ENCODE measurements at regions not wholly inside any gene's neighbourhood (a gene's known extent, or its start where the extent isn't known, plus 50 kb on each side); places are given as distances from the start of the nearest gene placed in this dataset.

DNA sequence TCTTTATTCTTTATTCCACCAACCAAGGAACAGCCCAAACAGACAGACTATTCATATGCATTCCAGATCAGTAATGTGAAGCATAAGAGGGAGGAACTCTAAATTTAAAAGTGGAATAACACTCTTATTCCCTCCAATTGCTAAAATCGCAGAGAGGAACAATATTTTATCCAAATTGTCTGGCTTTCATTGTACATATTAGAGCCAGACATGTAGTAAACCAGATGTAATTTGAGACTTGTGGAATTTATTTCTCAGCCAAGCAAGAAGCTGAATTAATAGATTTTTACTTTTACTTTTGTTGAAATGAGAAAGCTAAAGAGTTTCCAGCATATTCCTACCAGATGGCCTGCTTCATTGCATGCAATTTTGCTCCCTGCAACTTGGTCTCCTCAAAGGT, 674.6 kb upstream of the SLIT2 start:
- no peaks in the 10 kb centered on the region for H3K9me3 ChIP-seq (replicated peaks in 1 of 2; ENCODE audit: control insufficient read depth in 1 of 2, insufficient read depth in 1 of 2, low read length in 2 of 2)
- peaks cover 0 to 2% (median 0%) of the 10 kb centered on the region in 7 donors for H3K9me3 Mint-ChIP-seq
- H3K4me3 Mint-ChIP-seq = no peak overlapping the region
- no peaks in the 10 kb centered on the region for H3K4me1 ChIP-seq (ENCODE audit: control insufficient read depth in 1 of 2, insufficient read depth in 2 of 2, low read length in 2 of 2)
- no peaks in the 10 kb centered on the region for H3K36me3 Mint-ChIP-seq
- no peak overlapping the region for H3K27ac ChIP-seq (ENCODE audit: low read depth in 1 of 2, low read length in 2 of 2)
- no peaks in the 10 kb centered on the region for H3K36me3 ChIP-seq (replicated peaks in 1 of 2; ENCODE audit: control insufficient read depth in 1 of 2, insufficient read depth in 2 of 2, low read length in 2 of 2)
- H3K4me1 Mint-ChIP-seq = no peaks in the 10 kb centered on the region
- DNase-seq = no peak
- peaks cover 0 to 1% (median 0%) of the 10 kb centered on the region in 3 donors for H3K27me3 Mint-ChIP-seq (ENCODE audit: low read depth in 3 of 3)
- H2AFZ ChIP-seq (ENCODE audit: insufficient read depth, low read depth, low read length, poor library complexity, severe bottlenecking) = no peak overlapping the region
- intact Hi-C loops (cut with micrococcal nuclease) = no loop called here
- H4K20me1 ChIP-seq (ENCODE audit: insufficient read depth, low read length) = no peaks in the 10 kb centered on the region
- H3K79me2 ChIP-seq (ENCODE audit: insufficient read depth, low read length) = no peaks in the 10 kb centered on the region
- TF ChIP-seq, protein P1, sequence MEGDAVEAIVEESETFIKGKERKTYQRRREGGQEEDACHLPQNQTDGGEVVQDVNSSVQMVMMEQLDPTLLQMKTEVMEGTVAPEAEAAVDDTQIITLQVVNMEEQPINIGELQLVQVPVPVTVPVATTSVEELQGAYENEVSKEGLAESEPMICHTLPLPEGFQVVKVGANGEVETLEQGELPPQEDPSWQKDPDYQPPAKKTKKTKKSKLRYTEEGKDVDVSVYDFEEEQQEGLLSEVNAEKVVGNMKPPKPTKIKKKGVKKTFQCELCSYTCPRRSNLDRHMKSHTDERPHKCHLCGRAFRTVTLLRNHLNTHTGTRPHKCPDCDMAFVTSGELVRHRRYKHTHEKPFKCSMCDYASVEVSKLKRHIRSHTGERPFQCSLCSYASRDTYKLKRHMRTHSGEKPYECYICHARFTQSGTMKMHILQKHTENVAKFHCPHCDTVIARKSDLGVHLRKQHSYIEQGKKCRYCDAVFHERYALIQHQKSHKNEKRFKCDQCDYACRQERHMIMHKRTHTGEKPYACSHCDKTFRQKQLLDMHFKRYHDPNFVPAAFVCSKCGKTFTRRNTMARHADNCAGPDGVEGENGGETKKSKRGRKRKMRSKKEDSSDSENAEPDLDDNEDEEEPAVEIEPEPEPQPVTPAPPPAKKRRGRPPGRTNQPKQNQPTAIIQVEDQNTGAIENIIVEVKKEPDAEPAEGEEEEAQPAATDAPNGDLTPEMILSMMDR (IDR thresholded peaks at IDR 0.05) = no peak
- H3K27ac Mint-ChIP-seq = no peak overlapping the region
- WGBS (ENCODE audit: insufficient coverage) = no CpG with 5 or more reads among the region's 1 CpG
- no peaks in the 10 kb centered on the region for H3K27me3 ChIP-seq (ENCODE audit: control insufficient read depth in 2 of 2, insufficient read depth in 2 of 2, low read length in 2 of 2)
- no peak overlapping the region for H3K4me3 ChIP-seq (replicated peaks in 1 of 3; ENCODE audit: low read depth in 2 of 3, low read length in 3 of 3)
- H3K9ac ChIP-seq (ENCODE audit: insufficient read depth, low read length, poor library complexity, severe bottlenecking) = no peak overlapping the region
- no peak overlapping the region for H3K4me2 ChIP-seq (replicated peaks; ENCODE audit: extremely low read depth, low read length, poor library complexity, severe bottlenecking)

DNA sequence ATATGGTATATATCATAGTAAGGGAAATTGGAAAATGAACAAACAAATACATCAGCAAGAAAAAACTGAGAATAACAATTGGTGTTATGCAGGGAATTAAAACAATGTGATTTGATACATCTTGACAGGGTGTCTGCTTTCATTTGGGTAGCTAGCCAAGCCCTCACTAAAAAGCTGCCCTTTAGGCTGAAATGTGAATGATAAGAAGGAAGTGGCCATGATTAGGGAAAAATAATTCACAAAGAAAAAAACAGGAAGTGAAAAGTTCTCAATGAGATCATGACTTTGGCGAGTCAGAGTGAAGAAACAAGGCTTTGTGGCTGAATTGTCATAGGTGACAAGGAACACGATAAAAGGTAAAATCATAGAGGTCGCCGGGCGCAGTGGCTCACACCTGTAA, 675.8 kb upstream of the SLIT2 start:
- Mint-ChIP-seq H3K4me3 (no peak overlapping the region), H3K27ac (no peak overlapping the region), H3K36me3 (no peaks in the 10 kb centered on the region), H3K27me3 (ENCODE audit: low read depth in 3 of 3) (peaks cover 0 to 1% (median 0%) of the 10 kb centered on the region in 3 donors), H3K9me3 (peaks cover 0 to 2% (median 0%) of the 10 kb centered on the region in 7 donors), H3K4me1 (no peaks in the 10 kb centered on the region)
- TF ChIP-seq, protein P1 (IDR thresholded peaks at IDR 0.05) = no peak
- no peaks in the 10 kb centered on the region for H3K4me1 ChIP-seq (ENCODE audit: control insufficient read depth in 1 of 2, insufficient read depth in 2 of 2, low read length in 2 of 2)
- H4K20me1 ChIP-seq (ENCODE audit: insufficient read depth, low read length) = no peaks in the 10 kb centered on the region
- no peak overlapping the region for H3K27ac ChIP-seq (ENCODE audit: low read depth in 1 of 2, low read length in 2 of 2)
- H3K4me3 ChIP-seq (replicated peaks in 1 of 3; ENCODE audit: low read depth in 2 of 3, low read length in 3 of 3) = no peak overlapping the region
- no peak overlapping the region for H3K9ac ChIP-seq (ENCODE audit: insufficient read depth, low read length, poor library complexity, severe bottlenecking)
- intact Hi-C loops (cut with micrococcal nuclease) = no loop called here
- H3K27me3 ChIP-seq (ENCODE audit: control insufficient read depth in 2 of 2, insufficient read depth in 2 of 2, low read length in 2 of 2) = no peaks in the 10 kb centered on the region
- WGBS (ENCODE audit: insufficient coverage) = 63% methylated on average over 5 of the region's 5 CpGs
- H3K79me2 ChIP-seq (ENCODE audit: insufficient read depth, low read length) = no peaks in the 10 kb centered on the region
- H2AFZ ChIP-seq (ENCODE audit: insufficient read depth, low read depth, low read length, poor library complexity, severe bottlenecking) = no peak overlapping the region
- H3K4me2 ChIP-seq (replicated peaks; ENCODE audit: extremely low read depth, low read length, poor library complexity, severe bottlenecking) = no peak overlapping the region
- H3K9me3 ChIP-seq (replicated peaks in 1 of 2; ENCODE audit: control insufficient read depth in 1 of 2, insufficient read depth in 1 of 2, low read length in 2 of 2) = no peaks in the 10 kb centered on the region
- no peaks in the 10 kb centered on the region for H3K36me3 ChIP-seq (replicated peaks in 1 of 2; ENCODE audit: control insufficient read depth in 1 of 2, insufficient read depth in 2 of 2, low read length in 2 of 2)
- no peak for DNase-seq
